ENCODE measurements at regions not wholly inside any gene's neighbourhood (a gene's known extent, or its start where the extent isn't known, plus 50 kb on each side); places are given as distances from the start of the nearest gene placed in this dataset.

- H3K27ac ChIP-seq = no peak overlapping the region
- TF ChIP-seq POLR2A (IDR thresholded peaks at IDR 0.05) = no peak
- TF ChIP-seq CTCF (IDR thresholded peaks at IDR 0.05) = no peak
Measured at GRCh38 chr4:163063891-163064290, 102.8 kb downstream of the NAF1 start.

GRCh38 chr4:163048447-163048846, 118.2 kb downstream of the NAF1 start:
- no peak overlapping the region for H3K27ac ChIP-seq
- no peaks in the 10 kb centered on the region for H3K36me3 ChIP-seq
- no peak for ATAC-seq
- intact Hi-C loops (cut with DNase I) = no loop called here
- H3K27me3 ChIP-seq = no peaks in the 10 kb centered on the region
- no peak for DNase-seq
- TF ChIP-seq CTCF (IDR thresholded peaks at IDR 0.05) = peak in 9 of 12 donors; percentile 11 to 39 (median 21)
- TF ChIP-seq POLR2A (IDR thresholded peaks at IDR 0.05) = no peak
- H3K9me3 ChIP-seq = no peaks in the 10 kb centered on the region
- H3K4me3 ChIP-seq = no peak overlapping the region
- H3K4me1 ChIP-seq = no peaks in the 10 kb centered on the region
- 65 to 73% (median 67%) methylated on average over 3 of the region's 3 CpGs for WGBS, 4 donors

More at GRCh38 chr4:163063891-163064290, 102.8 kb downstream of the NAF1 start:
- ATAC-seq = no peak
- DNase-seq = no peak
- Histone ChIP-seq H3K9me3 (peaks cover 0 to 4% (median 0%) of the 10 kb centered on the region in 12 donors), H3K4me3 (no peak overlapping the region), H3K36me3 (no peaks in the 10 kb centered on the region), H3K4me1 (no peaks in the 10 kb centered on the region), H3K27me3 (no peaks in the 10 kb centered on the region)
- intact Hi-C loops (cut with DNase I) = no loop called here
- WGBS, 4 donors = 76 to 88% (median 84%) methylated on average over 3 of the region's 3 CpGs

GRCh38 chr4:163042306-163042705, 124.4 kb downstream of the NAF1 start:
- no peak for DNase-seq
- ATAC-seq = no peak

GRCh38 chr4:163017135-163017534, 149.6 kb downstream of the NAF1 start:
- no peak for DNase-seq
- H3K9me3 ChIP-seq = no peaks in the 10 kb centered on the region
- intact Hi-C loops (cut with DNase I) = loop anchor here in 1 of 10 donors (2.0 kb wide), 1 partner anchor 14 kb away; no protein-coding TSS in a partner anchor
- no peak overlapping the region for H3K27ac ChIP-seq
- no peak overlapping the region for H3K4me3 ChIP-seq
- WGBS, 4 donors = 86 to 100% (median 93%) methylated on average over 1 of the region's 1 CpG
- H3K36me3 ChIP-seq = no peaks in the 10 kb centered on the region
- no peaks in the 10 kb centered on the region for H3K4me1 ChIP-seq
- H3K27me3 ChIP-seq = no peaks in the 10 kb centered on the region
- no peak for ATAC-seq
- no peak for TF ChIP-seq CTCF (IDR thresholded peaks at IDR 0.05)
- TF ChIP-seq POLR2A (IDR thresholded peaks at IDR 0.05) = no peak

More at GRCh38 chr4:163042306-163042705, 124.4 kb downstream of the NAF1 start:
- intact Hi-C loops (cut with DNase I) = loop anchor here in 1 of 10 donors (5.0 kb wide), 1 partner anchor 400 kb away; no protein-coding TSS in a partner anchor
- H3K27me3 ChIP-seq = no peaks in the 10 kb centered on the region
- no peak overlapping the region for H3K27ac ChIP-seq
- no peak for TF ChIP-seq POLR2A (IDR thresholded peaks at IDR 0.05)
- TF ChIP-seq CTCF (IDR thresholded peaks at IDR 0.05) = no peak
- no peaks in the 10 kb centered on the region for H3K4me1 ChIP-seq
- WGBS, 4 donors = 93 to 97% (median 95%) methylated on average over 3 of the region's 3 CpGs
- no peaks in the 10 kb centered on the region for H3K36me3 ChIP-seq
- H3K9me3 ChIP-seq = peaks cover 0 to 7% (median 0%) of the 10 kb centered on the region in 12 donors
- no peak overlapping the region for H3K4me3 ChIP-seq
